ENCODE measurements at regions not wholly inside any gene's neighbourhood (a gene's known extent, or its start where the extent isn't known, plus 50 kb on each side); places are given as distances from the start of the nearest gene placed in this dataset.

DNA sequence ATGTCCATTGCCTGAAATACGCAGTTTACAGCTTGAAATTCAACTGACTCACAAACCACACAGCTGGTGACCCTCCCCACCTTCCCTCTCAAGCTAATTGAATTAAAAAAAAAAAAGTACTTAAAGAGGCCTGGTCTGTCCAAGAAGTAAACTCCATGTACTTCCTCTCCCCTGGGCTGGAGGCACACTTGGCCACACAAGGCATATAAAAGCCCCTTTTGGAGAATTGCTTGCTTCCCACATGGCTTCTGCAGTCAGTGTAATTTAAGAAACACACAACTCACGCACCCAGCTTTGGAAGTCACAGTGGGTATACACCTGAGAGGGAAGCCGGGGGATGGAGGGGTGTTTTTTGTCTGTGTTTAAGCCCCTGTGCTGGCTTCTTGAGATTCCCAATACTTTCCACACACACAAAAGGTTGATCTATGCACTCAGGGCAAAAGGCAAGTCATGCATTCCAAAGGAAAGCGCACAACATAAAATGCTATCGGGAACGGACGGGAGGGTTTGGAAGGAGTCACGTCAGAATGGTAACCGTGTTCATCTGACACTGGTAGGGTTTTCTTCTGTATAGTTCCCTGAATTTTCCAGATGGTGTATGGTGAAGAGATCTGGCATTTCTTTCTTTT is 106.6 kb upstream of the ALDH1A3 start:
- no peak for TF ChIP-seq POLR2A (IDR thresholded peaks at IDR 0.05)
- TF ChIP-seq, protein P1, sequence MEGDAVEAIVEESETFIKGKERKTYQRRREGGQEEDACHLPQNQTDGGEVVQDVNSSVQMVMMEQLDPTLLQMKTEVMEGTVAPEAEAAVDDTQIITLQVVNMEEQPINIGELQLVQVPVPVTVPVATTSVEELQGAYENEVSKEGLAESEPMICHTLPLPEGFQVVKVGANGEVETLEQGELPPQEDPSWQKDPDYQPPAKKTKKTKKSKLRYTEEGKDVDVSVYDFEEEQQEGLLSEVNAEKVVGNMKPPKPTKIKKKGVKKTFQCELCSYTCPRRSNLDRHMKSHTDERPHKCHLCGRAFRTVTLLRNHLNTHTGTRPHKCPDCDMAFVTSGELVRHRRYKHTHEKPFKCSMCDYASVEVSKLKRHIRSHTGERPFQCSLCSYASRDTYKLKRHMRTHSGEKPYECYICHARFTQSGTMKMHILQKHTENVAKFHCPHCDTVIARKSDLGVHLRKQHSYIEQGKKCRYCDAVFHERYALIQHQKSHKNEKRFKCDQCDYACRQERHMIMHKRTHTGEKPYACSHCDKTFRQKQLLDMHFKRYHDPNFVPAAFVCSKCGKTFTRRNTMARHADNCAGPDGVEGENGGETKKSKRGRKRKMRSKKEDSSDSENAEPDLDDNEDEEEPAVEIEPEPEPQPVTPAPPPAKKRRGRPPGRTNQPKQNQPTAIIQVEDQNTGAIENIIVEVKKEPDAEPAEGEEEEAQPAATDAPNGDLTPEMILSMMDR (IDR thresholded peaks at IDR 0.05): no peak
- TF ChIP-seq EP300 (IDR thresholded peaks at IDR 0.05): no peak
